ENCODE measurements at regions not wholly inside any gene's neighbourhood (a gene's known extent, or its start where the extent isn't known, plus 50 kb on each side); places are given as distances from the start of the nearest gene placed in this dataset.

DNA sequence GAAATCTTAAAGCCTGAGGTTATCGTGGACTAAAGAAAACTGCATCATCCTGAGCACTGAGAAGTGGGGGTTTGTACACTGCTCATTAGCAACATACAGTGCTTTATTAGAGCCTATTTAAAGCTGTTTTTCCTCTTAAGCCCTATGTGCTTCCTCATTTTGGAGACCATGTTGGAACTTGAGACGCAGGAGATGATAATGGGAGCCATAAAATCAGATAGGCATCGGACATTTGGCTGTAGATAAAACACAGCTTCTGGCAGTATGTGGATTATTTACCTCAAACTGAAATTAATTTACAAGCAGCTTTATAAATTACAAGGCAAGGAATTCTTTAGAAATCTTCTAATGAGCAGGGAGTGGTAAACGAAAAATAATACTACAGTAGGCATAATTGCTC, 147.7 kb upstream of the IVNS1ABP start:
- DNase-seq (ENCODE audit: low spot score), result no peak
- in situ Hi-C loops (cut with HindIII; ENCODE audit: extremely low pct_ligation_motif_present, low pct_unique_long_range_greater_than_20kb) (no loop called here), intact Hi-C loops (cut with micrococcal nuclease; ENCODE audit: unreplicated experiment) (no loop called here)
- no peak overlapping the region for H3K9ac ChIP-seq (ENCODE audit: insufficient read depth, low read depth, low read length)
- CTCF ChIA-PET (ENCODE audit: low intra/inter-chr PET ratio, low total read pairs), result no interaction called here
- no peak for ATAC-seq
- H3K27ac ChIP-seq (ENCODE audit: extremely low read length, insufficient read depth, low read length), result no peak overlapping the region
- WGBS (ENCODE audit: low lambda C conversion rate), result 13% methylated on average over 4 of the region's 4 CpGs
- BruUV-seq (replicated peaks), result no TSS peak
- H3K4me1 ChIP-seq (ENCODE audit: insufficient read depth, low read length), result no peaks in the 10 kb centered on the region
- POLR2A ChIA-PET, result no interaction called here
- FAIRE-seq, result no peak
- no peaks in the 10 kb centered on the region for H4K20me1 ChIP-seq (ENCODE audit: insufficient read depth, low read length)
- no peak overlapping the region for H3K4me2 ChIP-seq (ENCODE audit: low read depth, low read length)
- H3K27me3 ChIP-seq (ENCODE audit: control insufficient read depth in 1 of 2, insufficient read depth in 2 of 2, low read length in 2 of 2), result no peaks in the 10 kb centered on the region
- no peak overlapping the region for H3K4me3 ChIP-seq (replicated peaks in 1 of 3; ENCODE audit: insufficient read depth in 1 of 3, low read depth in 2 of 3, low read length in 3 of 3)
- no peaks in the 10 kb centered on the region for H3K9me3 ChIP-seq (ENCODE audit: low read length)
- no peaks in the 10 kb centered on the region for H3K79me2 ChIP-seq (ENCODE audit: insufficient read depth, low read length)
- no peak overlapping the region for H2AFZ ChIP-seq (ENCODE audit: low read length)
- no peaks in the 10 kb centered on the region for H3K36me3 ChIP-seq (replicated peaks in 1 of 2; ENCODE audit: control insufficient read depth in 1 of 2, insufficient read depth in 2 of 2, low read length in 2 of 2)
- TF ChIP-seq HOXA7 (CRISPR knock-in tag; IDR thresholded peaks at IDR 0.05) (no peak), CHD4 (IDR thresholded peaks at IDR 0.05; ENCODE audit: borderline replicate concordance, low read length) (no peak), FLYWCH1 (CRISPR knock-in tag; IDR thresholded peaks at IDR 0.05) (no peak), ZNF343 (CRISPR knock-in tag; IDR thresholded peaks at IDR 0.05) (no peak)

DNA sequence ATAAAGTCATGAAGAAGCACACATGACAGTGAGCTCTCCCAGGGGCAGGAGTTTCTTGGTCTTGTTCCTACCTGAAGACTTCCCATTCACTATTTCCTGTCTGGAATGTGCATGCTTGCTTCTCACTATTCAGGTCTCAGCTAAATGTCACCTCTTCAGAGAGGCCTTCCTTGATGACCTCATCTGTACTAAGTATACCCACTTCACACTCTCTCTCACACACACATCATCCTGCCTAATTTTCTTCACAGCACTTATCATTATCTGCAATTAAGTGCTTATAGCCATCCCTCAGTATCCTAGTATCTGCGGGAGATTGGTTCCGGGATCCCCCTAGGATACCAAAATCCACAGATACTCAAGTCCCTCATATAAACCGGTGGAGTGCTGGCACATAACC, 146.4 kb upstream of the IVNS1ABP start:
- Histone ChIP-seq H3K79me2 (ENCODE audit: insufficient read depth, low read length) (no peaks in the 10 kb centered on the region), H3K36me3 (replicated peaks in 1 of 2; ENCODE audit: control insufficient read depth in 1 of 2, insufficient read depth in 2 of 2, low read length in 2 of 2) (no peaks in the 10 kb centered on the region), H3K4me2 (ENCODE audit: low read depth, low read length) (no peak overlapping the region), H3K9me3 (ENCODE audit: low read length) (no peaks in the 10 kb centered on the region), H4K20me1 (ENCODE audit: insufficient read depth, low read length) (no peaks in the 10 kb centered on the region), H2AFZ (ENCODE audit: low read length) (no peak overlapping the region), H3K4me1 (ENCODE audit: insufficient read depth, low read length) (no peaks in the 10 kb centered on the region), H3K27ac (ENCODE audit: extremely low read length, insufficient read depth, low read length) (no peak overlapping the region), H3K27me3 (ENCODE audit: control insufficient read depth in 1 of 2, insufficient read depth in 2 of 2, low read length in 2 of 2) (no peaks in the 10 kb centered on the region), H3K9ac (ENCODE audit: insufficient read depth, low read depth, low read length) (no peak overlapping the region), H3K4me3 (replicated peaks in 1 of 3; ENCODE audit: insufficient read depth in 1 of 3, low read depth in 2 of 3, low read length in 3 of 3) (no peak overlapping the region)
- intact Hi-C loops (cut with micrococcal nuclease; ENCODE audit: unreplicated experiment), result no loop called here
- no TSS peak for BruUV-seq (replicated peaks)
- in situ Hi-C loops (cut with HindIII; ENCODE audit: extremely low pct_ligation_motif_present, low pct_unique_long_range_greater_than_20kb), result no loop called here
- ATAC-seq (no peak), DNase-seq (ENCODE audit: low spot score) (no peak), FAIRE-seq (no peak)
- ChIA-PET CTCF (ENCODE audit: low intra/inter-chr PET ratio, low total read pairs) (no interaction called here), POLR2A (no interaction called here)
- WGBS (ENCODE audit: low lambda C conversion rate), result 2% methylated on average over 3 of the region's 3 CpGs
- TF ChIP-seq ZNF143 (CRISPR knock-in tag; IDR thresholded peaks at IDR 0.05), result no peak
- peak; percentile 22; the same call in 1 of the 2 replicates for TF ChIP-seq ATF7 (IDR thresholded peaks at IDR 0.05)
- no peak for TF ChIP-seq ATF7 (CRISPR knock-in tag; IDR thresholded peaks at IDR 0.05)
